Fibroblast of mammary gland (primary cell): ENCODE measurements at regions not wholly inside any gene's neighbourhood (a gene's known extent, or its start where the extent isn't known, plus 50 kb on each side); places are given as distances from the start of the nearest gene placed in this dataset.
A peak's percentile ranks its signal among the peaks of the same experiment; 100 is the strongest.
"Not testable (repeated sequence)": the region's sequence is repeated elsewhere in the genome, so short reads cannot be mapped to it uniquely, and the experiment has no call there.

Source experiments
- DNase-seq: peaks from one replicate; pipeline ENCODE4 v3.0.0-alpha.2; 2010; ENCODE audit warnings: low read depth
- H3K4me3 ChIP-seq: 2 replicates; pipeline ENCODE4 v1.5.1; 2011; ENCODE audit warnings: low read depth, mild to moderate bottlenecking, low read length, moderate library complexity; ENCODE audit not compliant: control insufficient read depth
- TF ChIP-seq, protein P1 (sequence below): conservative IDR thresholded peaks from 2 replicates; pipeline ENCODE4 v1.5.1; 2011; ENCODE audit warnings: low read depth, low read length, inconsistent platforms; ENCODE audit not compliant: control insufficient read depth, insufficient read depth

DNA sequence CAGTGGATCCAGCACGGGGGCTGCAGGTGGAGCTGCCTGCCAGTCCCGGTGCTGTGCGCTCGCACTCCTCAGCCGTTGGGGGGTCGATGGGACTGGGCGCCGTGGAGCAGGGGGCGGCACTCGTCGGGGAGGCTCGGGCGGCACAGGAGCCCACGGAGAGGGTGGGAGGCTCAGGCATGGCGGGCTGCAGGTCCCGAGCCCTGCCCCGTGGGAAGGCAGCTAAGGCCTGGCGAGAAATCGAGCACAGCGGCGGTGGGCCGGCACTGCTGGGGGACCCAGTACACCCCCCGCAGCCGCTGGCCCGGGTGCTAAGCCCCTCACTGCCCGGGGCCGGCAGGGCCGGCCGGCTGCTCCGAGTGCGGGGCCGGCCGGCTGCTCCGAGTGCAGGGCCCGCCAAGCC is 52.3 kb upstream of the MARK1 start:
- H3K4me3 ChIP-seq, result not testable (repeated sequence)

DNA sequence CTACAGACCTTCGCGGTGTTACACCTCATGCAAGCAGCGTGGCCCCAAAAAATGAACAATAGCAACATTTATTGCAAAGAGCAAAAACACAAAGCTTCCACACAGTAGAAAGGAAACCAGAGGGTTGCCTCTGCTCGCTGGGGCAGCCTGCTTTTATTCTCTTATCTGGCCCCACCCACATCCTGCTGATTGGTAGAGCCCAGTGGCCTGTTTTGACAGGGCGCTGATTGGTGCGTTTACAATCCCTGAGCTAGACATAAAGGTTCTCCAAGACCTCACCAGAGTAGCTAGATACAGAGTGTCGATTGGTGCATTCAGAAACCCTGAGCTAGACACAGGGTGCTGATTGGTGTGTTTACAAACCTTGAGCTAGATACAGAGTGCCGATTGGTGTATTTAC is 52.8 kb upstream of the MARK1 start:
- H3K4me3 ChIP-seq, DNase-seq: not testable (repeated sequence)

More for the DNA sequence above, 52.3 kb upstream of the MARK1 start:
- not testable (repeated sequence) for DNase-seq

DNA sequence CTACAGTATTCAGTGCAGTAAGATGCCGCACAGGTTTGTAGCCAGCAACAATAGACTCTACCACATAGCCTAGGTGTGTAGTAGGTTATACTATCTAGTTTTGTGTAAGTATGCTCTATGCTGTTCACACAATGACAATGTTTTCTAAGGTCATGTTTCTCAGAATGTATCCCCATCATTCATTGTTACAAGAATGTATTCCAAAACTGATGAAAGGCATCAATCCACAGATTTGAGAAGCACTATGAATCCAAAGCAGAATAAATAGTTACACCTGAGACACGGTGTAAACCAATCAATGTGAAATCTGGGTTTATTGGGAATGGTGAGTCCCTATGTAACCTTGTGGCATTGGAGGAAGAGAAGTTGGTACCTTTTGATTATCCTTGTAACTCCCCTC is 54.5 kb upstream of the MARK1 start:
- no peak for DNase-seq
- no peak overlapping the region for H3K4me3 ChIP-seq
- TF ChIP-seq, protein P1, sequence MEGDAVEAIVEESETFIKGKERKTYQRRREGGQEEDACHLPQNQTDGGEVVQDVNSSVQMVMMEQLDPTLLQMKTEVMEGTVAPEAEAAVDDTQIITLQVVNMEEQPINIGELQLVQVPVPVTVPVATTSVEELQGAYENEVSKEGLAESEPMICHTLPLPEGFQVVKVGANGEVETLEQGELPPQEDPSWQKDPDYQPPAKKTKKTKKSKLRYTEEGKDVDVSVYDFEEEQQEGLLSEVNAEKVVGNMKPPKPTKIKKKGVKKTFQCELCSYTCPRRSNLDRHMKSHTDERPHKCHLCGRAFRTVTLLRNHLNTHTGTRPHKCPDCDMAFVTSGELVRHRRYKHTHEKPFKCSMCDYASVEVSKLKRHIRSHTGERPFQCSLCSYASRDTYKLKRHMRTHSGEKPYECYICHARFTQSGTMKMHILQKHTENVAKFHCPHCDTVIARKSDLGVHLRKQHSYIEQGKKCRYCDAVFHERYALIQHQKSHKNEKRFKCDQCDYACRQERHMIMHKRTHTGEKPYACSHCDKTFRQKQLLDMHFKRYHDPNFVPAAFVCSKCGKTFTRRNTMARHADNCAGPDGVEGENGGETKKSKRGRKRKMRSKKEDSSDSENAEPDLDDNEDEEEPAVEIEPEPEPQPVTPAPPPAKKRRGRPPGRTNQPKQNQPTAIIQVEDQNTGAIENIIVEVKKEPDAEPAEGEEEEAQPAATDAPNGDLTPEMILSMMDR, result no peak

DNA sequence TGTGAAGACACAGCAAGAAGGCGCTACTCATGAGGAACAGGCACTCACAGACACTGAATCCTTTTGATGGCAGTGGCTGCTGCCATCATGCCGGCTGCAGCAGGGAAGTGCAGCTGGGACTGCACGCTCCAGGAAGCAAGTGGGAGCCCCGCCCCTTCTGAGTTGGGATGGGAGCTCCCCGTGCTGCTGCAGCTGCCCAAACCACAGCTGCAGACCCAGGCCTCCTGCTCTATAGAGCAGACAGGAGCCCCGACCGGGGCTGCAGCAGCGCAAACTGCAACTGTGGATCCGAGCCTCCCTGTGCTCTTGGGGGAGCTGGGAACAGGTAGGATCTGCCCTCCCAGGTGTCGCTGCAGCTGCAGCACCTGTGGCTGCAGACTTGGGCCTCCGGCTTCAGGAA is 65.2 kb upstream of the MARK1 start:
- TF ChIP-seq, protein P1, result no peak
- no peak for DNase-seq
- no peak overlapping the region for H3K4me3 ChIP-seq

- DNase-seq, result no peak
- no peak overlapping the region for H3K4me3 ChIP-seq
- TF ChIP-seq, protein P1, result no peak
Observed at GRCh38 chr1:220458936-220459335, 69.0 kb upstream of the MARK1 start.

DNA sequence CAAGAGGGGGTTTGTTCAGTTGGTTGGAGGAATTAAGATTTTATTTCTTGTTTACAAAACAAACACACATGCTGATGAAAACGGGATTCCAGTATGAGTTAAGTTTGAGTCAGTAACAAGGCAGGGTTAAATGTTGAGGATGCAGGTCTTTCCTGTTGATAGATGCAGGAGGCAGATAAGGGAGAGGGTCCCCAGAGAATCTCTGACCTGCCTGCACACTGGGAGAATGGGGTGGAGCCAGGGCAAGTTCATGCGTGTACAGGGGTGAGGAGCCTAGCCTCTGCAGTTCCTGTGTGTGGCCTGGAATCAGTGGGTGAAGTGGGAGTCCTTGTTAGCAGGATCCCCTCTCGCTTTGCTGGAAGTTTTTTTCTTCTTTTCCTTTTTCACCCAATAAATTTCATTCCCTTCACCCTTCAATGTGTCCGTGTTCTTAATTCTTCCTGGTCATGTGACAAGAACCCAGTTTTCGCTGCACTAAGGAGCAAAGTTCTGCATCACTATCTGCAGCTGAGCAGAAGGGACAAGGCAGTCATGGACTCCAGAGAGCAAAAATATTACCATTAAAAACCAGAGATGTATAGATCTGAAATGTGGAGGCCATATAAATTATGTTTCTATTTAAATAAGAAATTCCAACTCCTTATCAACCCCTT is 69.9 kb upstream of the MARK1 start:
- no peak overlapping the region for H3K4me3 ChIP-seq
- TF ChIP-seq, protein P1, result no peak
- no peak for DNase-seq

- no peak for DNase-seq
- TF ChIP-seq, protein P1, result no peak
- H3K4me3 ChIP-seq, result no peak overlapping the region
Observed at GRCh38 chr1:220455559-220455958, 72.4 kb upstream of the MARK1 start.

DNA sequence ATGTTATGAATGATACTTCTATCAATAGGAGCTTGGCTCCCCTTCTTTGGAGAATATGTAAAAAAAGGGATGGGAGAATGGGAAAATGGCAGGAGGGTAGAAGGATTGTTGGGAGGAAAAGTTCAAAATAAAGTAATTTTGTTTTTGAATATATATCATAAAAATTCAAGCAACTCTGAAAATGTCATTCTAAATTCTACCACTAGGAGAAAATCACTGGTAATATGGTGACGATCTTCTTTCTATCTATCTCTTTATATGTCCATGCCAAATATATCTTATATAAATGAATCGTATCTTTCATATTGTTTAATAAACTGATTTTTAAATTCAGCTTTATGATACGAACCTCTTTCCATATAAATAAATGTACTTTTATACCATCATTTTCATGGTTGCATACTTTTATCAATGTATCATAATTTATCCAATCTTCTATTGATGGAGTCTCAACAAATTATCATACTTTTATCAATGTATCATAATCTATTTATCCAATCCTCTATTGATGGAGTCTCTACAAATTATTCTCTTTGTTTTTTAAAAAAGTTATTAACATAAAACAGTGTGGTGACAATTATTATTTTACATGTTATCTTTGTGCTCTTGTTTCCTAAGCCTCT is 73.7 kb upstream of the MARK1 start:
- TF ChIP-seq, protein P1, result peak; percentile 30
- H3K4me3 ChIP-seq, result no peak overlapping the region
- no peak for DNase-seq
